NB4 (cell line): ENCODE measurements at regions not wholly inside any gene's neighbourhood (a gene's known extent, or its start where the extent isn't known, plus 50 kb on each side); places are given as distances from the start of the nearest gene placed in this dataset.

Experiments
- CTCF ChIP-seq: IDR thresholded peaks from one replicate; pipeline ENCODE4 v1.5.1; 2012; ENCODE audit warnings: low read depth, low read length
- POLR2A ChIP-seq: IDR thresholded peaks from 2 replicates; pipeline ENCODE4 v1.6.1; 2011; ENCODE audit warnings: mild to moderate bottlenecking; ENCODE audit not compliant: insufficient read length; ENCODE audit errors: extremely low read depth
- TF ChIP-seq, protein P1 (sequence below): IDR thresholded peaks from 2 replicates; pipeline ENCODE4 v1.6.1; 2011; ENCODE audit warnings: low read depth, low read length

DNA sequence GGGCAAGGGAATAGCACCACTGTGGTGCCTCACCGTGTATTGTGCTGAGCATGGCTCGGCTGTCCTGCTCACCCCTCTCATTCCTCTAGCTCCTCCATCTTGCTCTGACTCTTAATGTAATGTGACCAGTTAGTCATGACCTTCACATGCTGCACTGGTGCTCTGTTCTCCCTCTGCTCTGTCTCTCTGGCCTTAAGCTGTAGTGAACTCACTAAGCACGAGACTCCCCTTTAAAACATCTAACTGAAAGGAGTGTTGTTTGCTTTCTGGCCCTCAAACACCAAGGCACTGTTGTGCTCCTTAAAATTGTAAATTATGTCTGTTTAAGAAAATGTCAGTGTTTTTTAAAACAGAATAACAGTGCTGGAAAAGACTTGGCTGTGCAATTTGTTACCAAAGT is 140.4 kb downstream of the HDGFL1 start:
- TF ChIP-seq, protein P1, sequence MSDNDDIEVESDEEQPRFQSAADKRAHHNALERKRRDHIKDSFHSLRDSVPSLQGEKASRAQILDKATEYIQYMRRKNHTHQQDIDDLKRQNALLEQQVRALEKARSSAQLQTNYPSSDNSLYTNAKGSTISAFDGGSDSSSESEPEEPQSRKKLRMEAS: no peak
- TF ChIP-seq POLR2A (no peak), CTCF (no peak)
